OCI-LY1 (cell line): ENCODE measurements at regions not wholly inside any gene's neighbourhood (a gene's known extent, or its start where the extent isn't known, plus 50 kb on each side); places are given as distances from the start of the nearest gene placed in this dataset.

Experiments used
- EZH2 ChIP-seq: fragments of 200-600 bp; sonication (generic), shearing (Covaris generic); IDR thresholded peaks from 2 replicates; pipeline ENCODE4 v1.8.0; 2017; ENCODE audit warnings: borderline replicate concordance, mixed run types, mild to moderate bottlenecking, antibody characterized with exemption, low read length, moderate library complexity, mixed read lengths
- TF ChIP-seq, protein P1 (sequence below): fragments of 200-600 bp; sonication (generic), shearing (Covaris generic); IDR thresholded peaks from 2 replicates; pipeline ENCODE4 v1.5.1; 2017; ENCODE audit warnings: mild to moderate bottlenecking, antibody characterized with exemption, low read length, moderate library complexity, mixed read lengths

GRCh38 chr16:64362193-64362592 is 759.7 kb downstream of the CDH11 start:
- TF ChIP-seq, protein P1, sequence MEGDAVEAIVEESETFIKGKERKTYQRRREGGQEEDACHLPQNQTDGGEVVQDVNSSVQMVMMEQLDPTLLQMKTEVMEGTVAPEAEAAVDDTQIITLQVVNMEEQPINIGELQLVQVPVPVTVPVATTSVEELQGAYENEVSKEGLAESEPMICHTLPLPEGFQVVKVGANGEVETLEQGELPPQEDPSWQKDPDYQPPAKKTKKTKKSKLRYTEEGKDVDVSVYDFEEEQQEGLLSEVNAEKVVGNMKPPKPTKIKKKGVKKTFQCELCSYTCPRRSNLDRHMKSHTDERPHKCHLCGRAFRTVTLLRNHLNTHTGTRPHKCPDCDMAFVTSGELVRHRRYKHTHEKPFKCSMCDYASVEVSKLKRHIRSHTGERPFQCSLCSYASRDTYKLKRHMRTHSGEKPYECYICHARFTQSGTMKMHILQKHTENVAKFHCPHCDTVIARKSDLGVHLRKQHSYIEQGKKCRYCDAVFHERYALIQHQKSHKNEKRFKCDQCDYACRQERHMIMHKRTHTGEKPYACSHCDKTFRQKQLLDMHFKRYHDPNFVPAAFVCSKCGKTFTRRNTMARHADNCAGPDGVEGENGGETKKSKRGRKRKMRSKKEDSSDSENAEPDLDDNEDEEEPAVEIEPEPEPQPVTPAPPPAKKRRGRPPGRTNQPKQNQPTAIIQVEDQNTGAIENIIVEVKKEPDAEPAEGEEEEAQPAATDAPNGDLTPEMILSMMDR = no peak
- no peak for TF ChIP-seq EZH2
